HepG2 (cell line): ENCODE measurements at regions not wholly inside any gene's neighbourhood (a gene's known extent, or its start where the extent isn't known, plus 50 kb on each side); places are given as distances from the start of the nearest gene placed in this dataset.

Experiments used
- FOXA1 ChIP-seq, 2 experiments: fragments of 450-650 bp in 1 of 2; sonication (generic) in 1 of 2; formaldehyde crosslinking in 1 of 2; IDR thresholded peaks; 2 replicates each; pipeline versions ENCODE4 v1.4.0 to v1.6.1; 2016 to 2020; ENCODE audit warnings: missing genetic modification reagents in 1 of 2
- FOXJ3 ChIP-seq: sonication (generic); formaldehyde crosslinking; IDR thresholded peaks from 2 replicates; pipeline ENCODE4 v1.4.0; 2020; ENCODE audit warnings: missing genetic modification reagents, mild to moderate bottlenecking, borderline replicate concordance
- JUN ChIP-seq: sonication (generic); formaldehyde crosslinking; IDR thresholded peaks from 2 replicates; pipeline ENCODE4 v1.4.0; 2020; ENCODE audit warnings: mild to moderate bottlenecking, missing genetic modification reagents
- MIER3 ChIP-seq: IDR thresholded peaks from 2 replicates; pipeline ENCODE4 v1.6.1; 2016; ENCODE audit warnings: missing compliant biosample characterization, borderline replicate concordance
- MXI1 ChIP-seq: IDR thresholded peaks from 3 replicates; pipeline ENCODE4 v1.6.1; 2012; ENCODE audit warnings: low read depth, low read length, inconsistent platforms, borderline replicate concordance
- PHB2 ChIP-seq: fragments of 450-650 bp; IDR thresholded peaks from 2 replicates; pipeline ENCODE4 v1.6.1; 2018; ENCODE audit not compliant: partially characterized antibody
- ZBTB7B ChIP-seq: sonication (generic); formaldehyde crosslinking; IDR thresholded peaks from 2 replicates; pipeline ENCODE4 v1.4.0; 2020; ENCODE audit warnings: missing genetic modification reagents
- TF ChIP-seq, protein P1 (sequence below): sonication (generic); formaldehyde crosslinking; IDR thresholded peaks from 2 replicates; pipeline ENCODE4 v1.8.1; 2022; ENCODE audit warnings: low read depth, mild to moderate bottlenecking, missing genetic modification reagents
- TF ChIP-seq, protein P2 (sequence below): IDR thresholded peaks from 2 replicates; pipeline ENCODE4 v1.6.1; 2012; ENCODE audit warnings: low read depth, low read length, improper control_type of control experiment
- TF ChIP-seq, protein P3 (sequence below): sonication (generic); formaldehyde crosslinking; IDR thresholded peaks from 2 replicates; pipeline ENCODE4 v1.5.1; 2020; ENCODE audit warnings: mild to moderate bottlenecking, missing genetic modification reagents, borderline replicate concordance
- TF ChIP-seq, protein P4 (sequence below): IDR thresholded peaks from 2 replicates; pipeline ENCODE4 v1.6.1; 2012; ENCODE audit warnings: inconsistent platforms

DNA sequence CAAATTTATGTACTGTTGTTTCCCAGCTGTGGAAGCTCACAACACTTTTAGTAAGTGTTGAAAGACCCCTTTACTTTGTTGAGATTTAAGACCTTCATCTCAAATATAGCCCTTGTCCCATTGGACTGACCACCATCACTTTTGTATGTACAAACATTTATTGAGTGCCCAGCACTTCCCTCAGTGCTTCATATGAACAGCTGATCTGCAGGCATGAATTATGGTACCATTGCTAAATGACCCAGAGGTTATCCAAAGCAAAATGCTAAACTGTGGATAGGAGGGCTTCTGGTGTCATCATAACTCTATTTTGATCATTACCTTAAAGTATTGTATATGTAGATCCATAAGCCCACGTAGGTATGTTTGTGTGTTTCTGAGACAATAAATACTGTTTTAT, 285.7 kb upstream of the RGS6 start:
- TF ChIP-seq, protein P1, sequence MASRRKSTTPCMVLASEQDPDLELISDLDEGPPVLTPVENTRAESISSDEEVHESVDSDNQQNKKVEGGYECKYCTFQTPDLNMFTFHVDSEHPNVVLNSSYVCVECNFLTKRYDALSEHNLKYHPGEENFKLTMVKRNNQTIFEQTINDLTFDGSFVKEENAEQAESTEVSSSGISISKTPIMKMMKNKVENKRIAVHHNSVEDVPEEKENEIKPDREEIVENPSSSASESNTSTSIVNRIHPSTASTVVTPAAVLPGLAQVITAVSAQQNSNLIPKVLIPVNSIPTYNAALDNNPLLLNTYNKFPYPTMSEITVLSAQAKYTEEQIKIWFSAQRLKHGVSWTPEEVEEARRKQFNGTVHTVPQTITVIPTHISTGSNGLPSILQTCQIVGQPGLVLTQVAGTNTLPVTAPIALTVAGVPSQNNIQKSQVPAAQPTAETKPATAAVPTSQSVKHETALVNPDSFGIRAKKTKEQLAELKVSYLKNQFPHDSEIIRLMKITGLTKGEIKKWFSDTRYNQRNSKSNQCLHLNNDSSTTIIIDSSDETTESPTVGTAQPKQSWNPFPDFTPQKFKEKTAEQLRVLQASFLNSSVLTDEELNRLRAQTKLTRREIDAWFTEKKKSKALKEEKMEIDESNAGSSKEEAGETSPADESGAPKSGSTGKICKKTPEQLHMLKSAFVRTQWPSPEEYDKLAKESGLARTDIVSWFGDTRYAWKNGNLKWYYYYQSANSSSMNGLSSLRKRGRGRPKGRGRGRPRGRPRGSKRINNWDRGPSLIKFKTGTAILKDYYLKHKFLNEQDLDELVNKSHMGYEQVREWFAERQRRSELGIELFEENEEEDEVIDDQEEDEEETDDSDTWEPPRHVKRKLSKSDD: no peak
- TF ChIP-seq FOXJ3: no peak
- TF ChIP-seq FOXA1 (IDR thresholded peaks at IDR 0.05): no peak
- no peak for TF ChIP-seq FOXA1 (CRISPR knock-in tag; IDR thresholded peaks at IDR 0.05)
- no peak for TF ChIP-seq MXI1
- TF ChIP-seq, protein P2, sequence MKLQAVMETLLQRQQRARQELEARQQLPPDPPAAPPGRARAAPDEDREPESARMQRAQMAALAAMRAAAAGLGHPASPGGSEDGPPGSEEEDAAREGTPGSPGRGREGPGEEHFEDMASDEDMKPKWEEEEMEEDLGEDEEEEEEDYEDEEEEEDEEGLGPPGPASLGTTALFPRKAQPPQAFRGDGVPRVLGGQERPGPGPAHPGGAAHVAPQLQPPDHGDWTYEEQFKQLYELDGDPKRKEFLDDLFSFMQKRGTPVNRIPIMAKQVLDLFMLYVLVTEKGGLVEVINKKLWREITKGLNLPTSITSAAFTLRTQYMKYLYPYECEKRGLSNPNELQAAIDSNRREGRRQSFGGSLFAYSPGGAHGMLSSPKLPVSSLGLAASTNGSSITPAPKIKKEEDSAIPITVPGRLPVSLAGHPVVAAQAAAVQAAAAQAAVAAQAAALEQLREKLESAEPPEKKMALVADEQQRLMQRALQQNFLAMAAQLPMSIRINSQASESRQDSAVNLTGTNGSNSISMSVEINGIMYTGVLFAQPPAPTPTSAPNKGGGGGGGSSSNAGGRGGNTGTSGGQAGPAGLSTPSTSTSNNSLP: no peak
- no peak for TF ChIP-seq MIER3 (CRISPR knock-in tag)
- TF ChIP-seq, protein P3, sequence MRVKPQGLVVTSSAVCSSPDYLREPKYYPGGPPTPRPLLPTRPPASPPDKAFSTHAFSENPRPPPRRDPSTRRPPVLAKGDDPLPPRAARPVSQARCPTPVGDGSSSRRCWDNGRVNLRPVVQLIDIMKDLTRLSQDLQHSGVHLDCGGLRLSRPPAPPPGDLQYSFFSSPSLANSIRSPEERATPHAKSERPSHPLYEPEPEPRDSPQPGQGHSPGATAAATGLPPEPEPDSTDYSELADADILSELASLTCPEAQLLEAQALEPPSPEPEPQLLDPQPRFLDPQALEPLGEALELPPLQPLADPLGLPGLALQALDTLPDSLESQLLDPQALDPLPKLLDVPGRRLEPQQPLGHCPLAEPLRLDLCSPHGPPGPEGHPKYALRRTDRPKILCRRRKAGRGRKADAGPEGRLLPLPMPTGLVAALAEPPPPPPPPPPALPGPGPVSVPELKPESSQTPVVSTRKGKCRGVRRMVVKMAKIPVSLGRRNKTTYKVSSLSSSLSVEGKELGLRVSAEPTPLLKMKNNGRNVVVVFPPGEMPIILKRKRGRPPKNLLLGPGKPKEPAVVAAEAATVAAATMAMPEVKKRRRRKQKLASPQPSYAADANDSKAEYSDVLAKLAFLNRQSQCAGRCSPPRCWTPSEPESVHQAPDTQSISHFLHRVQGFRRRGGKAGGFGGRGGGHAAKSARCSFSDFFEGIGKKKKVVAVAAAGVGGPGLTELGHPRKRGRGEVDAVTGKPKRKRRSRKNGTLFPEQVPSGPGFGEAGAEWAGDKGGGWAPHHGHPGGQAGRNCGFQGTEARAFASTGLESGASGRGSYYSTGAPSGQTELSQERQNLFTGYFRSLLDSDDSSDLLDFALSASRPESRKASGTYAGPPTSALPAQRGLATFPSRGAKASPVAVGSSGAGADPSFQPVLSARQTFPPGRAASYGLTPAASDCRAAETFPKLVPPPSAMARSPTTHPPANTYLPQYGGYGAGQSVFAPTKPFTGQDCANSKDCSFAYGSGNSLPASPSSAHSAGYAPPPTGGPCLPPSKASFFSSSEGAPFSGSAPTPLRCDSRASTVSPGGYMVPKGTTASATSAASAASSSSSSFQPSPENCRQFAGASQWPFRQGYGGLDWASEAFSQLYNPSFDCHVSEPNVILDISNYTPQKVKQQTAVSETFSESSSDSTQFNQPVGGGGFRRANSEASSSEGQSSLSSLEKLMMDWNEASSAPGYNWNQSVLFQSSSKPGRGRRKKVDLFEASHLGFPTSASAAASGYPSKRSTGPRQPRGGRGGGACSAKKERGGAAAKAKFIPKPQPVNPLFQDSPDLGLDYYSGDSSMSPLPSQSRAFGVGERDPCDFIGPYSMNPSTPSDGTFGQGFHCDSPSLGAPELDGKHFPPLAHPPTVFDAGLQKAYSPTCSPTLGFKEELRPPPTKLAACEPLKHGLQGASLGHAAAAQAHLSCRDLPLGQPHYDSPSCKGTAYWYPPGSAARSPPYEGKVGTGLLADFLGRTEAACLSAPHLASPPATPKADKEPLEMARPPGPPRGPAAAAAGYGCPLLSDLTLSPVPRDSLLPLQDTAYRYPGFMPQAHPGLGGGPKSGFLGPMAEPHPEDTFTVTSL (CRISPR knock-in tag): no peak
- TF ChIP-seq, protein P4, sequence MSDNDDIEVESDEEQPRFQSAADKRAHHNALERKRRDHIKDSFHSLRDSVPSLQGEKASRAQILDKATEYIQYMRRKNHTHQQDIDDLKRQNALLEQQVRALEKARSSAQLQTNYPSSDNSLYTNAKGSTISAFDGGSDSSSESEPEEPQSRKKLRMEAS: no peak
- no peak for TF ChIP-seq PHB2
- TF ChIP-seq ZBTB7B (CRISPR knock-in tag): no peak
- TF ChIP-seq JUN: no peak
